GM20000 (cell line): ENCODE measurements at regions not wholly inside any gene's neighbourhood (a gene's known extent, or its start where the extent isn't known, plus 50 kb on each side); places are given as distances from the start of the nearest gene placed in this dataset.

ENCODE experiments used
- DNase-seq: peaks from one replicate; pipeline ENCODE4 v3.0.0; 2012; ENCODE audit warnings: low spot score
- TF ChIP-seq, protein P1 (sequence below): IDR thresholded peaks from 2 replicates; pipeline ENCODE4 v1.5.1; 2012; ENCODE audit warnings: mild to moderate bottlenecking, control low read depth; ENCODE audit errors: extremely low read depth, missing control alignments

DNA sequence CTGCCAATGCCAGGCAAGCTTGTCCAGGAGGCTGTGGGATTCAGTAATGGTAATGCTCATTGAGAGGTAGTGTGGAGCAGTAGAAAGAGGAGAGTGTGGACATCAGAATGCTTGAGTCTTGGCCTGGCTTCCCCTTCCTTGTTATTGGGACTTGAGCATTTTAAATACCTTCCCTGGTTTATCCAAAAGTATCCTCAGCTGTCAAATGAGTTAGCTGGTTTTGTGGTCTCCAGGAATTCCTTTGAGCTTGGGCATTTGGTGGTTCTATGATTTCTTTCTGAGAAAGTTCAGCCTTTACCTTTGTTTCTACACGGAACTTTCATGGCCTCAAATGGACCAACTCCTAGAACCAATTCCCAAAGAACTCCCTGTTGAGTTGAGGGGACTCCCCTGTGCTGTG, 264.3 kb downstream of the PTEN start:
- no peak for DNase-seq
- TF ChIP-seq, protein P1, sequence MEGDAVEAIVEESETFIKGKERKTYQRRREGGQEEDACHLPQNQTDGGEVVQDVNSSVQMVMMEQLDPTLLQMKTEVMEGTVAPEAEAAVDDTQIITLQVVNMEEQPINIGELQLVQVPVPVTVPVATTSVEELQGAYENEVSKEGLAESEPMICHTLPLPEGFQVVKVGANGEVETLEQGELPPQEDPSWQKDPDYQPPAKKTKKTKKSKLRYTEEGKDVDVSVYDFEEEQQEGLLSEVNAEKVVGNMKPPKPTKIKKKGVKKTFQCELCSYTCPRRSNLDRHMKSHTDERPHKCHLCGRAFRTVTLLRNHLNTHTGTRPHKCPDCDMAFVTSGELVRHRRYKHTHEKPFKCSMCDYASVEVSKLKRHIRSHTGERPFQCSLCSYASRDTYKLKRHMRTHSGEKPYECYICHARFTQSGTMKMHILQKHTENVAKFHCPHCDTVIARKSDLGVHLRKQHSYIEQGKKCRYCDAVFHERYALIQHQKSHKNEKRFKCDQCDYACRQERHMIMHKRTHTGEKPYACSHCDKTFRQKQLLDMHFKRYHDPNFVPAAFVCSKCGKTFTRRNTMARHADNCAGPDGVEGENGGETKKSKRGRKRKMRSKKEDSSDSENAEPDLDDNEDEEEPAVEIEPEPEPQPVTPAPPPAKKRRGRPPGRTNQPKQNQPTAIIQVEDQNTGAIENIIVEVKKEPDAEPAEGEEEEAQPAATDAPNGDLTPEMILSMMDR, result no peak

- TF ChIP-seq, protein P1, result no peak
Observed at GRCh38 chr10:88129013-88129412, 265.6 kb downstream of the PTEN start.

GRCh38 chr10:88130912-88131311, 267.5 kb downstream of the PTEN start:
- TF ChIP-seq, protein P1, result no peak
- DNase-seq, result no peak

More at GRCh38 chr10:88129013-88129412, 265.6 kb downstream of the PTEN start:
- DNase-seq, result no peak

DNA sequence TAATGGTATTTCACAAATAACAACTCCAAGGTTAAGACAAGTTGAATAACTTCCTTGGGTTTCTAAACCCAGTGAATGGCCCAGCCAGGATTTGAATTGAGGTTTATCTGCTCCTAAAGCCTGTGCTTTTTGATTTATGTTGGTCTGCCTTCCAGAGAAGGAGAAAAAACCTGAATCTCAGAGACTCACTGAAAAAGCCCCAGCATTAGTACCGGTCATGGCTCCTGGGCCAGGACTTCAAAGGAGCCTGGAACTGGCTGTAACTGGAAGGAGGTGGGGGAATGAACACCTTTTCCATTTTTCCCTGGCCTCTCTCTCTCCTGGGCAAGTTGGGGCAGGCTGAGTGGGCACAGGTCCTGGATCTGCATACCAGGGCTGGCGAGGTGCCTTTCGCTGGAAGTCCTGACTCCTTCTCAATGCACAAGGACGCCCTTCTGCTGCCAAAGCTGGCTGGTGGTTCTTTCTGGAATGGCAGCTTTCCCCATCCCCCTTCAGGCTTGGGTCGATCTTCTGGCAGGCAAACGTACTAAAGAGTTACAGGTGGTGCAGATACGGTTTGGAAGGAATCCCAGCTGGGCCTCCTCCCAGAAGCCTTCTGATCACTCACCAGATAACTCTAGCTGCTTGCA, 268.2 kb downstream of the PTEN start:
- TF ChIP-seq, protein P1, result no peak
- no peak for DNase-seq

- DNase-seq, result no peak
- TF ChIP-seq, protein P1, result no peak
Observed at GRCh38 chr10:88136712-88137111, 273.3 kb downstream of the PTEN start.

GRCh38 chr10:88138319-88138848, 275.0 kb downstream of the PTEN start:
- TF ChIP-seq, protein P1, result no peak
- peak; percentile 73 for DNase-seq

DNA sequence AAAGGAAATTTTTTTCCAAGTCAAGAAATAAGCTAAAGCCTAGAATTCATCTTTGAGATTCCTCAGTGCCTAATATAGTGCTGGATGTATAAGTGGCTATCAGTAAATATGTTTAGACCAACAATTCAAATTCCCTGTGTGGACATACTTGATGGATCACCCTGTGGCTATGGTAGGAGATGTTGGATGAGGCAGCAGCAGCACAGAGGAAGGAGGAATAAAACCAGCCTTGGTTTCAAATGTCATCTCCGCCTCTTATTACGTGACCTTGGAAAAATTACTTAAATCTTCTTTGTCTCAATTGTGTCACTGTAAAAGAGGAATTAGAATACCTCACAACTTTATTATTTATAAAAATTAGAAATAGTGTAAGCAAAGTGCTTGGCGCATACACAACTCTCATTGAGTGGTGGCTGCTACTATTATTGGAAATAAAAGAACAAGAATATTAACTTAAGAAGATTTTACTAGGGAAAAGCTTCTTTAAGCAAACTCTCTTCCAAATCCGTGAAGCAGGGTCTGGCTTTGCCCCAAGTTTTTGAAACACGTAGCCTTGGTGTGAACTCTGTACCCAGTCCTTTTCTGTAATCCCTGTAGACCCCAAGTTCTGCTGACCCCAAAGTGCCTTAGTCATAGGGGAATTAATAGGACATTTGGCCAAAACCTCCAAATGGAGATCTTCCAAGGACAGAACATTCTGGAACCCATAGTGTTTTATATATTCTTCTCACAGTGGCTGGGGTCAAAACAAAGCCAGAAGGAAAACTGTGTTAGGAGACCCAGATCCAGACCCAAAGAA, 283.8 kb downstream of the PTEN start:
- no peak for DNase-seq
- TF ChIP-seq, protein P1, result no peak
